HEK293T (cell line): ENCODE measurements at regions not wholly inside any gene's neighbourhood (a gene's known extent, or its start where the extent isn't known, plus 50 kb on each side); places are given as distances from the start of the nearest gene placed in this dataset.

Source experiments
- CTCF ChIA-PET: fragments of 350-600 bp; formaldehyde crosslinking; extraction: SDS; loops from one replicate; lab custom pipeline; 2021; ENCODE audit warnings: antibody characterized with exemption, inconsistent platforms; lab: Yijun Ruan, JAX
- POLR2A ChIA-PET: fragments of 350-600 bp; formaldehyde crosslinking; extraction: SDS; loops from one replicate; lab custom pipeline; 2020; ENCODE audit warnings: antibody characterized with exemption, inconsistent platforms; lab: Yijun Ruan, JAX
- DNase-seq: peaks from one replicate; pipeline ENCODE4 v3.0.0; 2012; ENCODE audit warnings: mixed read lengths; ENCODE audit errors: extremely low spot score
- ARNT ChIP-seq: fragments of 450-650 bp; IDR thresholded peaks from 2 replicates; pipeline ENCODE4 v1.6.1; 2017; ENCODE audit warnings: mild to moderate bottlenecking
- BHLHE40 ChIP-seq: fragments of 450-650 bp; IDR thresholded peaks from 2 replicates; pipeline ENCODE4 v1.6.1; 2016; ENCODE audit warnings: mild to moderate bottlenecking, moderate library complexity, borderline replicate concordance
- CTBP1 ChIP-seq: fragments of 450-650 bp; IDR thresholded peaks from 2 replicates; pipeline ENCODE4 v1.6.1; 2016; ENCODE audit warnings: borderline replicate concordance
- ELF4 ChIP-seq: fragments of 450-650 bp; IDR thresholded peaks from 2 replicates; pipeline ENCODE4 v1.6.1; 2017; ENCODE audit warnings: antibody characterized with exemption
- FOXA1 ChIP-seq: fragments of 450-650 bp; IDR thresholded peaks from 2 replicates; pipeline ENCODE4 v1.6.1; 2016; ENCODE audit warnings: mild to moderate bottlenecking
- FOXK2 ChIP-seq: fragments of 450-650 bp; IDR thresholded peaks from 2 replicates; pipeline ENCODE4 v1.6.1; 2016; ENCODE audit warnings: mild to moderate bottlenecking
- FOXM1 ChIP-seq: fragments of 450-650 bp; IDR thresholded peaks from 2 replicates; pipeline ENCODE4 v1.6.1; 2017; ENCODE audit warnings: mild to moderate bottlenecking, borderline replicate concordance
- HDGF ChIP-seq: fragments of 450-650 bp; IDR thresholded peaks from 2 replicates; pipeline ENCODE4 v1.6.1; 2017; ENCODE audit warnings: antibody characterized with exemption, borderline replicate concordance
- L3MBTL2 ChIP-seq: fragments of 450-650 bp; conservative IDR thresholded peaks from 2 replicates; pipeline ENCODE4 v1.6.1; 2016; ENCODE audit warnings: mild to moderate bottlenecking
- LEF1 ChIP-seq: fragments of 450-650 bp; IDR thresholded peaks from 2 replicates; pipeline ENCODE4 v1.6.1; 2017; ENCODE audit warnings: mild to moderate bottlenecking, borderline replicate concordance
- NFRKB ChIP-seq: fragments of 450-650 bp; IDR thresholded peaks from 2 replicates; pipeline ENCODE4 v1.6.1; 2016; ENCODE audit warnings: mild to moderate bottlenecking, moderate library complexity
- SP1 ChIP-seq: fragments of 450-650 bp; IDR thresholded peaks from 2 replicates; pipeline ENCODE4 v1.6.1; 2017
- SUZ12 ChIP-seq: fragments of 450-650 bp; IDR thresholded peaks from 2 replicates; pipeline ENCODE4 v1.6.1; 2016; ENCODE audit warnings: mild to moderate bottlenecking
- TARDBP ChIP-seq: fragments of 450-650 bp; IDR thresholded peaks from 2 replicates; pipeline ENCODE4 v1.6.1; 2016
- ZNF384 ChIP-seq: fragments of 450-650 bp; IDR thresholded peaks from 2 replicates; pipeline ENCODE4 v1.6.1; 2016
- TF ChIP-seq, protein P1 (sequence below): fragments of 450-650 bp; IDR thresholded peaks from 2 replicates; pipeline ENCODE4 v1.6.1; 2016

DNA sequence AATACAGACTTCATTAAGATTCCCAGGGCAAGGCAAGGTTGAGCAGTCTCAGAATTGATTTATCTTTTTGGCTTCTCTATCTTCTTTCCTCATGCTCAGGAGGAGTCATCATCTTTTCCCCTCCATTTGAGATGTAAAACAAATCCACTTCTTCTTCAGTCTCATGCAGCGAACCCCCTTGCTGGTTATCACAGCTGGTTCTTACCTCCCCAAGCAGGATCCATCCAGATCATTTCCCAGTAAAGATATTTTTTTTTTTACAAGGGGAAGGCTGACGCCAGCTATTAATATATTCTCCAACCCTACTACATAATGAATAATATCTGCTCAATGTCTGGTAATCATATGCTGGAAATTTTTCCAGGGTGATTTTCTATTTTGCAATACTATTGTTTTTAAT, 508.9 kb upstream of the NOX3 start:
- DNase-seq: no peak
- POLR2A ChIA-PET: no interaction called here
- TF ChIP-seq FOXK2: no peak
- CTCF ChIA-PET: no interaction called here

DNA sequence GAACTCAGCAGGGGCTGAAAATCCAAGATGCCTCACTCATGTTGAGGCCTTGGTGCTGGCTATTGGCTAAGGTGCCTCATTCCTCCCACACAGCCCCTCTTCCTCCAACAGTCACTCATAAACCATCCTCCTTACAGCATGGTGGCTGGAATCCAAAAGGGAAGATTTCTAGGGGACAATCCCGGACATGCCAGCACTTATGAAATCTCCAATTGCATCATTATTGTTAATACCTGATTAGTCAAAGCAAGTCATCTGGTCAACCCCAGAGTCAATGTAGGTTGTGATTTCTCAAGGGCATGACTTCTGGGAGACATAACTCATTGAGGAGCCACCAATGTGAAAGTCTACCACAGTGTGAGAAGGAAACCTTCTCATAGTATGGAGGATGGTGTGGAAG, 506.6 kb upstream of the NOX3 start:
- ChIA-PET CTCF (no interaction called here), POLR2A (no interaction called here)
- TF ChIP-seq CTBP1 (no peak), SUZ12 (no peak), FOXM1 (no peak), NFRKB (no peak), BHLHE40 (no peak), TARDBP (no peak), SP1 (no peak), L3MBTL2 (no peak), FOXK2 (no peak), ELF4 (no peak), HDGF (no peak), ZNF384 (no peak), FOXA1 (no peak), ARNT (no peak)
- TF ChIP-seq, protein P1, sequence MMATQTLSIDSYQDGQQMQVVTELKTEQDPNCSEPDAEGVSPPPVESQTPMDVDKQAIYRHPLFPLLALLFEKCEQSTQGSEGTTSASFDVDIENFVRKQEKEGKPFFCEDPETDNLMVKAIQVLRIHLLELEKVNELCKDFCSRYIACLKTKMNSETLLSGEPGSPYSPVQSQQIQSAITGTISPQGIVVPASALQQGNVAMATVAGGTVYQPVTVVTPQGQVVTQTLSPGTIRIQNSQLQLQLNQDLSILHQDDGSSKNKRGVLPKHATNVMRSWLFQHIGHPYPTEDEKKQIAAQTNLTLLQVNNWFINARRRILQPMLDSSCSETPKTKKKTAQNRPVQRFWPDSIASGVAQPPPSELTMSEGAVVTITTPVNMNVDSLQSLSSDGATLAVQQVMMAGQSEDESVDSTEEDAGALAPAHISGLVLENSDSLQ: no peak
- DNase-seq: no peak

- no peak for TF ChIP-seq SP1
- no peak for TF ChIP-seq ARNT
- TF ChIP-seq HDGF: no peak
- CTCF ChIA-PET: no interaction called here
- no peak for DNase-seq
- POLR2A ChIA-PET: no interaction called here
Measured at GRCh38 chr6:155959898-155960495, 504.4 kb upstream of the NOX3 start.

DNA sequence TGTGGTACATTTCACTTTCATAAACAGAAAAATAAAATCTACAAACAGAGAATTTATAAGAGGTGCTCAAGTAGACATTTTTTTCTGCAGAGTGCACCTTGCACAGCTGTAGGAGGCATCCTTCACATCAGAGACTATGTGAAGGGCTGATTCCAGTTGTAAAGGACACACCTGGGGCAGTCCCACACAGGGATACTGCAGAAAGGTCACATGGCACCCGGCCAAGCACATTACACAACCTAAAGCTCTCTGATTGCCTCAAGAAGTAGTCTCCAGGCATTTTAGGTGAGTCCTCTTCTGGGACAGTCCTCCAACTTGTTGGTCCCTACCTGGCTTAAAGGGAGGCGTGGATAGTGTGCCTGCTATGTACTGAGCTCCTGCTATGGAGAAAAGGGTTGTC, 502.9 kb upstream of the NOX3 start:
- TF ChIP-seq FOXA1 (no peak), CTBP1 (no peak), L3MBTL2 (no peak), SUZ12 (no peak), ARNT (no peak), LEF1 (no peak), FOXK2 (no peak), BHLHE40 (no peak), FOXM1 (no peak), HDGF (no peak), NFRKB (no peak)
- ChIA-PET POLR2A (no interaction called here), CTCF (no interaction called here)
- no peak for DNase-seq

- POLR2A ChIA-PET: no interaction called here
- no peak for DNase-seq
- TF ChIP-seq ELF4 (no peak), ARNT (no peak)
- CTCF ChIA-PET: no interaction called here
Measured at GRCh38 chr6:155955038-155955437, 499.4 kb upstream of the NOX3 start.

DNA sequence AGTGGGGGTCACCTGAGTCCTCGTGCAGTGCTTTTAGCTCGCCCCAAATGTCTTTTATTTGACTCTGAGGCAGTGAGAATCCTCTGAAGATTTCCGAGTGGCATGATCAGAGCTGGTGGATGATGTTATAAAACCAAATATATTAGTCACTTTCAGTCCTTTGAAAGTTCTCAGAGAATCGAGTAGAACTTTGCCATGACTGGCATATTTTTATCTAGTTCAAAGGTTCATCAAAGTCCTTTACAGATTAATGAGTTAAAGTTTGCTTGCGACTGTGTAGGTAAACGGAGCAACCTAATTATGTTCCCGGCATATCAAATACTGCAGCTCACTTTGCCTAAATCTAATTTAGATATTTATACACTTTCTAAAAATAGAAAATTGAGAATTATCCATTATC, 498.5 kb upstream of the NOX3 start:
- ChIA-PET CTCF (no interaction called here), POLR2A (no interaction called here)
- DNase-seq: no peak
- TF ChIP-seq L3MBTL2 (no peak), FOXA1 (no peak), CTBP1 (no peak)
- TF ChIP-seq, protein P1: no peak

GRCh38 chr6:155949256-155949655, 493.6 kb upstream of the NOX3 start:
- ChIA-PET CTCF (no interaction called here), POLR2A (no interaction called here)
- TF ChIP-seq NFRKB: no peak
- TF ChIP-seq FOXM1: no peak
- TF ChIP-seq LEF1: no peak
- no peak for TF ChIP-seq SP1
- no peak for TF ChIP-seq CTBP1

DNA sequence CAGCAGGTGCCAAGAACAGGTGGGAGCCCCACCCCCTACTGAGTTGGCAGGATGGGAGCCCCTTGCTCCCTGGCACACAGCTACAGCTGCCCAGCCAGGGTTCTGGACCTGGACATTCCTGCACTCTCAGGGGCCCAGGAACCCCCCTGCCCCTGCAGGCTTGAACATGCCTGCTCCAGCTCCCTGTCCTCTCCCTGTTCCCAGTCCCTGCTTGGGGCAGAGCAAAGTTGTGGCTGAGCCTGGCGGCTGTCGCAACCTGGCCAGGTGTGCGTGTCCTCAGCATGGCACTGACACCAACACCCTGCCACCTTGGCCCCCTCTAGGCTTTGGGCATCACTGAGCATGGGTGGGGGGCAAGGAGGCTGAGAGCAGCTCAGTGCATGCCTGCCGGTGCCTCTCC, 491.2 kb upstream of the NOX3 start:
- no peak for DNase-seq
- ChIA-PET CTCF (no interaction called here), POLR2A (no interaction called here)
- TF ChIP-seq ELF4 (no peak), L3MBTL2 (no peak), SP1 (no peak), FOXM1 (no peak), CTBP1 (no peak), SUZ12 (no peak), HDGF (no peak), ARNT (no peak), NFRKB (no peak), TARDBP (no peak), BHLHE40 (no peak), FOXA1 (no peak), ZNF384 (no peak), LEF1 (no peak), FOXK2 (no peak)
- TF ChIP-seq, protein P1: no peak

More at GRCh38 chr6:155949256-155949655, 493.6 kb upstream of the NOX3 start:
- DNase-seq: no peak
